ENCODE measurements at regions not wholly inside any gene's neighbourhood (a gene's known extent, or its start where the extent isn't known, plus 50 kb on each side); places are given as distances from the start of the nearest gene placed in this dataset.

- TF ChIP-seq, protein P1, sequence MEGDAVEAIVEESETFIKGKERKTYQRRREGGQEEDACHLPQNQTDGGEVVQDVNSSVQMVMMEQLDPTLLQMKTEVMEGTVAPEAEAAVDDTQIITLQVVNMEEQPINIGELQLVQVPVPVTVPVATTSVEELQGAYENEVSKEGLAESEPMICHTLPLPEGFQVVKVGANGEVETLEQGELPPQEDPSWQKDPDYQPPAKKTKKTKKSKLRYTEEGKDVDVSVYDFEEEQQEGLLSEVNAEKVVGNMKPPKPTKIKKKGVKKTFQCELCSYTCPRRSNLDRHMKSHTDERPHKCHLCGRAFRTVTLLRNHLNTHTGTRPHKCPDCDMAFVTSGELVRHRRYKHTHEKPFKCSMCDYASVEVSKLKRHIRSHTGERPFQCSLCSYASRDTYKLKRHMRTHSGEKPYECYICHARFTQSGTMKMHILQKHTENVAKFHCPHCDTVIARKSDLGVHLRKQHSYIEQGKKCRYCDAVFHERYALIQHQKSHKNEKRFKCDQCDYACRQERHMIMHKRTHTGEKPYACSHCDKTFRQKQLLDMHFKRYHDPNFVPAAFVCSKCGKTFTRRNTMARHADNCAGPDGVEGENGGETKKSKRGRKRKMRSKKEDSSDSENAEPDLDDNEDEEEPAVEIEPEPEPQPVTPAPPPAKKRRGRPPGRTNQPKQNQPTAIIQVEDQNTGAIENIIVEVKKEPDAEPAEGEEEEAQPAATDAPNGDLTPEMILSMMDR (IDR thresholded peaks at IDR 0.05): no peak
- H3K4me3 ChIP-seq: no peak overlapping the region
These were observed 265.0 kb downstream of the DHX15 start for GRCh38 chr4:24319387-24319786.

DNA sequence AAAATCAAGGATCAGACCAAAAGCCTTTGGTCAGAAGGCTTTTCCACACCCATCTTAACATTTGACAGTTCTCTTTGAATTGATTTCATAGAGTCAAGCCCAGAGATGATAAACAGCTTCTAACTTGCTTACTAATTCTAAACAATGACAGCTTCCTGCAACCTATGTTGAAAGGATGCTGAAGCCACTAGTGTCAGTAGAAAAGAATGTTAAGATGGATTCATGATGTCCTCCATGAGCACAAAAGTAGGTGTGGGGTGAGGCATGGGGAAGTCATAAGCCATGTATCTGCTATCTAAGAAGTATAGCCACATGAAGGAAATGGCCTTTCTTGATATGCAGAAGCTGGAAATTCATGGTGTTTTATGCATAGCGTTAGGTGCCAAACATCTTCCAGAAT lies 269.3 kb downstream of the DHX15 start:
- no peak overlapping the region for H3K4me3 ChIP-seq
- no peak overlapping the region for H3K27ac ChIP-seq
- DNase-seq (ENCODE audit: low spot score): no peak
- TF ChIP-seq, protein P1 (IDR thresholded peaks at IDR 0.05): no peak

More at GRCh38 chr4:24319387-24319786, 265.0 kb downstream of the DHX15 start:
- no peak overlapping the region for H3K27ac ChIP-seq
- no peak for DNase-seq (ENCODE audit: low spot score)

GRCh38 chr4:24312261-24312913 lies 272.0 kb downstream of the DHX15 start:
- DNase-seq (ENCODE audit: low spot score): no peak
- Histone ChIP-seq H3K27ac (no peak overlapping the region), H3K4me3 (no peak overlapping the region)
- TF ChIP-seq, protein P1 (IDR thresholded peaks at IDR 0.05): no peak

GRCh38 chr4:24303926-24304325 lies 280.4 kb downstream of the DHX15 start:
- TF ChIP-seq, protein P1 (IDR thresholded peaks at IDR 0.05): no peak
- DNase-seq (ENCODE audit: low spot score): no peak
- Histone ChIP-seq H3K27ac (no peak overlapping the region), H3K4me3 (no peak overlapping the region)

GRCh38 chr4:24298911-24299310 lies 285.4 kb downstream of the DHX15 start:
- Histone ChIP-seq H3K27ac (no peak overlapping the region), H3K4me3 (no peak overlapping the region)
- no peak for DNase-seq (ENCODE audit: low spot score)
- TF ChIP-seq, protein P1 (IDR thresholded peaks at IDR 0.05): no peak

DNA sequence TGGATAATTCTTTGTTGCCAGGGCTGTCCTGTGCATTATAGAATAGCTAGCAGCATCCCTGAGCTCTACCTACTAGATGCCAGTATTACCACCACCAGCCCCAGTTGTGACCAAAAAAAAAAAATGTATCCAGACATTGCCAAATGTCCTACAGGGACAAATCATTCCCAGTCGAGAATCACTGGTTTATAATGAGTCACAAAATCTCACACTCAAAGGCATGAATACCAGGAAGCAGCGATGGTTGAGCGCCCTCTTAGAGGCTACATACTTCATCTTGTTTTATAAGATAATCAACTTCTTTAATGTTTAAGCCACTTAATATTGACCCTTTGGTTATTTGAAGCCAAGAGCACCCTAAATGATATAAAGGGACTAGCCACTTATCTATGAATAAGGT lies 297.3 kb downstream of the DHX15 start:
- DNase-seq (ENCODE audit: low spot score): no peak
- Histone ChIP-seq H3K27ac (no peak overlapping the region), H3K4me3 (no peak overlapping the region)
- TF ChIP-seq, protein P1 (IDR thresholded peaks at IDR 0.05): no peak

- DNase-seq (ENCODE audit: low spot score): no peak
- H3K27ac ChIP-seq: no peak overlapping the region
- H3K4me3 ChIP-seq: no peak overlapping the region
- TF ChIP-seq, protein P1 (IDR thresholded peaks at IDR 0.05): no peak
These were observed 298.6 kb downstream of the DHX15 start for GRCh38 chr4:24285759-24286158.
